Epidermal melanocyte (primary cell): ENCODE measurements at regions not wholly inside any gene's neighbourhood (a gene's known extent, or its start where the extent isn't known, plus 50 kb on each side); places are given as distances from the start of the nearest gene placed in this dataset.

ENCODE experiments used
- DNase-seq: peaks from one replicate; pipeline ENCODE4 v3.0.0; 2011; ENCODE audit warnings: low spot score; ENCODE audit not compliant: insufficient read length

GRCh38 chr4:138692411-138692810 is 323.2 kb upstream of the NOCT start:
- no peak for DNase-seq

- DNase-seq, result no peak
These were observed 326.0 kb upstream of the NOCT start for GRCh38 chr4:138689593-138689992.

- DNase-seq, result no peak
These were observed 326.4 kb upstream of the NOCT start for GRCh38 chr4:138689187-138689586.

GRCh38 chr4:138688408-138689085 is 327.0 kb upstream of the NOCT start:
- DNase-seq, result no peak

GRCh38 chr4:138686106-138686835 is 329.3 kb upstream of the NOCT start:
- no peak for DNase-seq

- no peak for DNase-seq
These were observed 330.3 kb upstream of the NOCT start for GRCh38 chr4:138685316-138685715.

- peak; percentile 33 for DNase-seq
These were observed 334.5 kb upstream of the NOCT start for GRCh38 chr4:138680989-138681604.

GRCh38 chr4:138680256-138680655 is 335.3 kb upstream of the NOCT start:
- no peak for DNase-seq

- DNase-seq, result no peak
These were observed 336.4 kb upstream of the NOCT start for GRCh38 chr4:138678985-138679746.

GRCh38 chr4:138677748-138678147 is 337.8 kb upstream of the NOCT start:
- no peak for DNase-seq

GRCh38 chr4:138677212-138677611 is 338.4 kb upstream of the NOCT start:
- DNase-seq, result no peak

GRCh38 chr4:138675685-138676084 is 339.9 kb upstream of the NOCT start:
- no peak for DNase-seq

- DNase-seq, result no peak
These were observed 341.4 kb upstream of the NOCT start for GRCh38 chr4:138674209-138674608.

- DNase-seq, result no peak
These were observed 342.5 kb upstream of the NOCT start for GRCh38 chr4:138673053-138673452.

GRCh38 chr4:138672393-138672976 is 343.1 kb upstream of the NOCT start:
- DNase-seq, result no peak

GRCh38 chr4:138671606-138672084 is 343.9 kb upstream of the NOCT start:
- no peak for DNase-seq

- DNase-seq, result no peak
These were observed 344.5 kb upstream of the NOCT start for GRCh38 chr4:138671106-138671505.

GRCh38 chr4:138670681-138671080 is 344.9 kb upstream of the NOCT start:
- no peak for DNase-seq

GRCh38 chr4:138669479-138670315 is 345.9 kb upstream of the NOCT start:
- DNase-seq, result no peak

- DNase-seq, result no peak
These were observed 347.3 kb upstream of the NOCT start for GRCh38 chr4:138668309-138668708.
